Activated CD8-positive, alpha-beta memory T cell treated with anti-CD3 and anti-CD28 coated beads for 36 hours (primary cell): ENCODE measurements at regions not wholly inside any gene's neighbourhood (a gene's known extent, or its start where the extent isn't known, plus 50 kb on each side); places are given as distances from the start of the nearest gene placed in this dataset.

ENCODE experiments used
- CTCF ChIA-PET: fragments of 350-600 bp; sonication (Branson Sonifier 250); formaldehyde crosslinking; loops from one replicate; lab custom pipeline; 2021; ENCODE audit warnings: antibody characterized with exemption; lab: Charles Lee
- POLR2A ChIA-PET: fragments of 350-600 bp; sonication (Branson Sonifier 250); formaldehyde crosslinking; loops from one replicate; lab custom pipeline; 2021; ENCODE audit warnings: antibody characterized with exemption; lab: Charles Lee

GRCh38 chr2:45192481-45192880 lies 183.2 kb upstream of the SIX2 start:
- POLR2A ChIA-PET, result no interaction called here

GRCh38 chr2:45191976-45192375 lies 182.7 kb upstream of the SIX2 start:
- CTCF ChIA-PET, result no interaction called here
- POLR2A ChIA-PET, result no interaction called here

More at GRCh38 chr2:45192481-45192880, 183.2 kb upstream of the SIX2 start:
- CTCF ChIA-PET, result no interaction called here

GRCh38 chr2:45191146-45191863 lies 182.1 kb upstream of the SIX2 start:
- ChIA-PET POLR2A (no interaction called here), CTCF (no interaction called here)

GRCh38 chr2:45190481-45190942 lies 181.3 kb upstream of the SIX2 start:
- ChIA-PET CTCF (no interaction called here), POLR2A (no interaction called here)

GRCh38 chr2:45184606-45185005 lies 175.4 kb upstream of the SIX2 start:
- ChIA-PET POLR2A (no interaction called here), CTCF (no interaction called here)

- CTCF ChIA-PET, result no interaction called here
- POLR2A ChIA-PET, result no interaction called here
Observed at GRCh38 chr2:45182667-45183295, 173.5 kb upstream of the SIX2 start.

- CTCF ChIA-PET, result no interaction called here
- POLR2A ChIA-PET, result no interaction called here
Observed at GRCh38 chr2:45180779-45181178, 171.5 kb upstream of the SIX2 start.

GRCh38 chr2:45180033-45180746 lies 170.9 kb upstream of the SIX2 start:
- ChIA-PET POLR2A (no interaction called here), CTCF (no interaction called here)

GRCh38 chr2:45178854-45179253 lies 169.6 kb upstream of the SIX2 start:
- ChIA-PET POLR2A (no interaction called here), CTCF (no interaction called here)

GRCh38 chr2:45178359-45178758 lies 169.1 kb upstream of the SIX2 start:
- ChIA-PET CTCF (interaction anchor here (0.6 kb wide), 1 partner anchor 861 kb away, joined by 3 read pairs; no protein-coding TSS in a partner anchor), POLR2A (no interaction called here)

GRCh38 chr2:45177870-45178269 lies 168.6 kb upstream of the SIX2 start:
- CTCF ChIA-PET, result interaction anchor here (0.6 kb wide), 1 partner anchor 860 kb away, joined by 3 read pairs; no protein-coding TSS in a partner anchor
- POLR2A ChIA-PET, result no interaction called here

- ChIA-PET POLR2A (no interaction called here), CTCF (no interaction called here)
Observed at GRCh38 chr2:45176390-45176789, 167.1 kb upstream of the SIX2 start.

- CTCF ChIA-PET, result no interaction called here
- POLR2A ChIA-PET, result no interaction called here
Observed at GRCh38 chr2:45173513-45173912, 164.3 kb upstream of the SIX2 start.

GRCh38 chr2:45172760-45173392 lies 163.6 kb upstream of the SIX2 start:
- POLR2A ChIA-PET, result no interaction called here
- CTCF ChIA-PET, result no interaction called here

GRCh38 chr2:45172142-45172541 lies 162.9 kb upstream of the SIX2 start:
- POLR2A ChIA-PET, result no interaction called here
- CTCF ChIA-PET, result no interaction called here

- POLR2A ChIA-PET, result no interaction called here
- CTCF ChIA-PET, result no interaction called here
Observed at GRCh38 chr2:45171136-45171501, 161.9 kb upstream of the SIX2 start.

- POLR2A ChIA-PET, result no interaction called here
- CTCF ChIA-PET, result interaction anchor here (1.0 kb wide), 1 partner anchor 324 kb away, joined by 6 read pairs; no protein-coding TSS in a partner anchor
Observed at GRCh38 chr2:45170191-45171135, 161.2 kb upstream of the SIX2 start.

- ChIA-PET CTCF (interaction anchor here (1.0 kb wide), 1 partner anchor 324 kb away, joined by 6 read pairs; no protein-coding TSS in a partner anchor), POLR2A (no interaction called here)
Observed at GRCh38 chr2:45169339-45170190, 160.3 kb upstream of the SIX2 start.
